Kidney tubule cell (primary cell): ENCODE measurements at regions not wholly inside any gene's neighbourhood (a gene's known extent, or its start where the extent isn't known, plus 50 kb on each side); places are given as distances from the start of the nearest gene placed in this dataset.

Experiments used
- DNase-seq: peaks from one replicate; pipeline ENCODE4 v3.0.0-alpha.2; 2018; ENCODE audit warnings: low spot score

- DNase-seq, result peak; percentile 29
Observed at GRCh38 chr18:39667905-39668304, 2102.3 kb upstream of the CELF4 start.

DNA sequence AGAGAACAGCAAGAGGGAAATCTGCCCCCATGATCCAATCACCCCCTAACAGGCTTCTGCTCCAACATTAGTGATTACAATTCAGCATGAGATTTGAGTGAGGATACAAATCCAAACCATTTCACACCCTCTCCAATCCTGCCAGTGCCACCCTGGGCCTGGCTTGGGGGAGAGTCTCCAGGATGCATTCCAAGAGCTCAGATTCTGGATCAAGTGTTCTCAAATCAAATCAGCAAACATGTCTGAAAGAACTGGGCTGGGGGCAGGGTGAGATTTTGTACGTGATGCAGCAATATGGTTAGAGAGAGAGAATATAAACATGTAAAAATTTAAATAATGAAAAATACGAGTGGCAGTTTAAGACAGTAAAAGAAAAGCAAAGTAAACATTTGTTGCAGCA, 2100.9 kb upstream of the CELF4 start:
- no peak for DNase-seq

DNA sequence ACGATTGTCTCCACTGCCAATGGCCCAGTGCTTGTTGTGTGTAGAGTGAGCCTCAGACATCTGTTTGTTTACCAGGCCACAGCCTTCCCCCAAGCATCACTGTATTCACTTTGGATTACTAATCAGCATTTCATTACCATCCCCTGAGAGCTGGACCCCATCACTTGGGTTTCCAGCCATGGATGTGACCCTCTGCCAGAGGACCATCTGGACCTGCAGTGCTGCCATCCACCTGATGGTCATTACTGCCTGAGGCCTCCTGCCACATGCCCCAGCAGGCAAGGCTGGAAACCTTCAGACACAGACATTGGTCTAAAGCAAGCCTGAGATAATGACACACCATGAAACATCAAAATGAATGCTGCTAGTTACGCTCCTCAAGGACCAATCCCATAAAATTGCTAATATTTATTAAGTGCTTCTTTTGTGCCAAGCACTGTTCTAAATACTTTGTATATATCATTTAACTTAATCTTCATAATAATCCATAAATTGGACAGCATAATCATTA, 2096.3 kb upstream of the CELF4 start:
- no peak for DNase-seq

- DNase-seq, result no peak
Observed at GRCh38 chr18:39660141-39660540, 2094.5 kb upstream of the CELF4 start.

DNA sequence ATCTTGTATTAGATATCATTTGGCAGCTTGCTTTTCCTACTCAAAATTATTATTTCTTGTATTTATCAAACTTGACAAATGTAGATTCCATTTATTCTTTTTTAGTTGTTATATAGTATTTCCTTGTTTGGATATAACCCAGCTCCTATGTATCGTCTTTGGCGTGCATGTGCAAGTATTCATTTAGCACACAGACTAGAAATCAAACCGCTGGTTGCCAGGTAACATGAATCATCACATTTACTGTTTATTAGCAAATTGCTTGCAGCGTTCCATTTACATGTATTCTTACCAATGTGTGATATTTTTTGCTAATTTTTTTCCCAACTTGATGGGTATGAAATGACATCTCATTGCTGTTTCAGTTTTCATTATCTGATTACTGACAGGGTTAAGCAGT, 2089.7 kb upstream of the CELF4 start:
- DNase-seq, result no peak

DNA sequence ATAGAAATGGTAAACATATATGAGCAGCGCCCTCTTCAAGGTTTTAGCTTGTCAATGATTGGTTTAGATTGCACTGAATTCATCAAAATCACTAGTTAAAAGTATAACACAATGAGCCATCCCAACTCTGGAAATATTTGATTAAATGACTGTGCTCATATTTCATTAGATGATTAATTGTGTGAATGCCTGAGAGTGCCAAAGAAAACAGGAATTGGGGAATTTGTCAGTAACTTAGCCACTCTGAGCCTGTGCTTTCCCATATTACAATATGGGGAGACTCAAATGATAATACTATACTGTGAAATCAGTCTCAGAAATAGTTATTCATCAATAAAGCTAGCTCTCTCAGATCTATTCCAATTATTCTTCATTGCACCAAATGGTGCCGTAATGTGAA, 2087.6 kb upstream of the CELF4 start:
- no peak for DNase-seq

- DNase-seq, result no peak
Observed at GRCh38 chr18:39648616-39649015, 2083.0 kb upstream of the CELF4 start.

DNA sequence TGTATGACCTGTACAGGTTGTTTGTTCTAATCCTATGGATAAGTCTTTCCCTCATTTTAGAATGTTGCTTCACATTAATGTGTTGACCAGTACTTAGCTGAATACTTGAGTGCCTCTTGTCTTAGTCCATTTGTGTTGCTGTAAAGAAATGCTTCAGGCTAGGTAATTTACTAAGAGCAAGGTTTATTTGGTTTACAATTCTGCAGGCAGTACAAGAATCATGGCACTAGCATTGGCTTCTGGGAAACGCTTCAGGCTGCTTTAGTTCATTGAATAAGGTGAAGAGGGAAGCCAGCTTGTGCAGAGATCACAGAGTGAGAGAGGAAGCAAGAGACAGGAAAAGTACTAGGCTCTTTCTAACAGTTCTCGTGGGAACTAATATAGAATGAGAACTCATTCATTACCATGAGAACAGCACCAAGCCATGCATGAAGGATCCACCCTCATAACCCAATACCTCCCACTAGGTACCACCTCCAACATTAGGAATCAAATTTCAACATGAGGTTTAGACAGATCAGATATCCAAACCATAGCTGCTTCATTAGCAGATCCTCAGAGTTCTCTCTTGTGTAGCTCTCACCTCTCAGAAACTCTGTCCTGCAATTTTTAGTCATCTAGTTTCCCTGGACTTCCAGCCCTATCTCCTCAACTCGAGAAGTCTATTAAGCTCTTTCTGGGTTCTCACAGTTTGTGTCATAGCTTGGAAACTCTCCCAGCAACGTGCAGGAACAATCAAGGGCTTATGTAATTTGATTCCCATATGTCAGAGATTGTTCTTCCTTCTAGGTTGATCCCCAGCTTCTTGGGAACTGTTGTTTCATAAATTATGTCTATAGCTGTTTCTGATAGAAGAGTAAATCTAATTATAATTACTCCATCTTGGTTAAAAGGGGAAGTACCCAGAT, 2082.3 kb upstream of the CELF4 start:
- peak; percentile 50 for DNase-seq

- DNase-seq, result no peak
Observed at GRCh38 chr18:39638224-39638623, 2072.6 kb upstream of the CELF4 start.

- no peak for DNase-seq
Observed at GRCh38 chr18:39636931-39637330, 2071.3 kb upstream of the CELF4 start.

DNA sequence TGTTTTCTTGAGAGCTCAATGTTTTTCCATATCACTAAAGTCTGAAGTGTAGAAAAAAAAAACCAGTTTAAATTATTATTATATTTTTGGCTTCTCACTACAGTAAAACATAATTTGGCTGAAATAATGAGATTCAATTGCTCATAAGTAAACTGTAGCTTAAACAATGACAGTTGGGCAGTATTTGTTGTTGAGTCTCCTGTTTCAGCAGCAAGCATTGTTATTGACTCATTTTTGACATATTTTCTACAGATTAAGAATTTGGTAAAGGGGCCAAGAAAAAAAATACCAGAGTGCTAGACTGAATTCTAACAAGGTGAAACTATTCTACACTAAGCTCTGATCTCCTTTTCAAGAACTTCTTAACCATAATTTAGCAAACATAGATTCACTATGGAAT, 2070.4 kb upstream of the CELF4 start:
- no peak for DNase-seq

GRCh38 chr18:39635192-39635591, 2069.6 kb upstream of the CELF4 start:
- no peak for DNase-seq

- DNase-seq, result no peak
Observed at GRCh38 chr18:39627936-39628335, 2062.3 kb upstream of the CELF4 start.

DNA sequence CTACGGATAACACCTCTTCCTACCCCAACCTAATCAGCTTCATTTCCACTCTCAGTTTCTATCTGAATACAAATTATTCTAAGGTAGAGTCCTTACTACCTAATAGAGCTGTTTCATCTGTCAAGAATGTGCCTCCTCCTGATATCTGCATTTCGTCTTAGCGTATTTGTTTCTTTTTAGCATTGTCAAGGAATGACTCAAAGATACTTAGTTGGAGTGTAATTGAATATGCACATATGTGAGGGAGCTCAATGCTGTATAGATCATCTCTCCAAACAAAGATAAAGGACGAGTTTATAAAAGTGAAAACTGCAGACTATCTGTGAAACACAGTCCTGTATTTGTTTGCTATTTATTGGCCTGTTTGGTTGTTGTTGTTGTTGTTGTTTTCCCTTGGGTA, 2059.4 kb upstream of the CELF4 start:
- peak; percentile 70 for DNase-seq

- DNase-seq, result peak; percentile 18
Observed at GRCh38 chr18:39622431-39622830, 2056.8 kb upstream of the CELF4 start.

GRCh38 chr18:39620551-39621168, 2055.1 kb upstream of the CELF4 start:
- DNase-seq, result no peak

GRCh38 chr18:39618265-39619003, 2052.8 kb upstream of the CELF4 start:
- no peak for DNase-seq

DNA sequence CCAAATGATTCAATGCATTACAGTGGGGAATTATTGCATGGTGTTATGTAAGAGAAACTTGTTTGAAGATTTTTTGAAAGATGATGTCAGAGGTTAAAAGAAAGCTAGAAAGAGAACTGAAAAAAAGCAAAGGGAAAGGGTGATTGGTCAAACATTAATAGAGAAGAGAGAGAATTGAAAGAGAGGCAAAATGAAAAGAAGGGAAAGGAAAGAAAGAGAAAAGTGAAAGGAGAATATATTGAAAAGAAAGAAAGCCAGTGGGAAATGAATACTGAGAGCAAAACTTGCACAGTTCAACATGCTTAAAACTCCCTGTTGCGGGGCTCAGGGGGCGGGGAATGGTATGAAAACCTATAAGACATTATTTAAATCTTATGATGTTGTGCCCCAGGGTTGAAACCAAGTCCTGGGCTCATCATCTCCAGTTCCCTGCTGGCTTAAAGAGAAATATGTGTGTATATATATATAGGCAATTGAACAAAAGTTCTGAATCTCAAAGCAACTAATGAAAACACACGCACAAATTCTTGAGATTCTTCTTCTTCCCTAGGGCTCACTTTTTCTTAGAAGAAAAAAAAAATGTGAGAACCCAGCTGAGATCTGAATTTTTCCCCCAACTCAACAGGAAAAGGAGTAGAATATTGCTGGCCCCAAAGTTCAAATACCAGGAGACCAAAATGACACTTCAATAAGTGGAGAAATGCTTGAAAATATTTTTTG, 2045.9 kb upstream of the CELF4 start:
- no peak for DNase-seq

DNA sequence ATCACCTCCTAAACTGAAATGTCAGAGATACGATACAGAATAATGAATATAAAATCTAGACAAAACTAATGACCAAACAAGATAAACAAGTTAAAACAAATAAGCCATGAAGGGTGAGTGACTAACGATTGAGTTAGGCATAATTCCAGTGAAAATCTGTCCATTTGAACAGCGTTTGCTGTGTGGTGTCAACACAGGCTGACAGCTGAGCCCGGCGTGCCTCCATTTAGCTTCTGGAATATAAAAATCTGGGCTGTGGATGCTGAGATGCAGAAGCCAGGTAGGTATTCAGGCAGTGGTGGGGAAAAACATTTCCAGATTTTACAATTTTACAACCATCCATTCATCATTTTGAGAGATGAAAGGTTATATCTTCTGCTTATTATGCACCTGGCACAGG, 2041.4 kb upstream of the CELF4 start:
- no peak for DNase-seq

GRCh38 chr18:39604836-39605235, 2039.2 kb upstream of the CELF4 start:
- no peak for DNase-seq

- no peak for DNase-seq
Observed at GRCh38 chr18:39602131-39602530, 2036.5 kb upstream of the CELF4 start.

DNA sequence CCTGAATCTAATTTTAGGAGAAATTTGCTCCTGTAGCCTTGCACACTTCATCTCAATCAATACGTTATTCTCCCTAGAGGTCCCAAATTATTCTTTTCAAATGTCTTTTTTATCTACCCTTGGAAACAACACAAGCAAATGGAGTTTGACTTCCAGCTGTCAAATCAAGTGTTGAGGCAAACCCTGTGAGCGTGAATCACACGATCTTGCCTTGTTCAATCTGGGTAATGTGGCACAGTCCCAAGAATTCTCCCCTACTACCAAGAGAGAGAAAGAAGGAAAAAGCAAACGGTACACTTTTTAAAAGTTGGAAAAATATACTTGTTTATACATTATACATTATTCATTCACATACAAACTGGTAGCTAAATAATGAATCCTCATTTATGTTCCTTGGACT, 2035.3 kb upstream of the CELF4 start:
- DNase-seq, result no peak
